ENCODE measurements at regions not wholly inside any gene's neighbourhood (a gene's known extent, or its start where the extent isn't known, plus 50 kb on each side); places are given as distances from the start of the nearest gene placed in this dataset.

DNA sequence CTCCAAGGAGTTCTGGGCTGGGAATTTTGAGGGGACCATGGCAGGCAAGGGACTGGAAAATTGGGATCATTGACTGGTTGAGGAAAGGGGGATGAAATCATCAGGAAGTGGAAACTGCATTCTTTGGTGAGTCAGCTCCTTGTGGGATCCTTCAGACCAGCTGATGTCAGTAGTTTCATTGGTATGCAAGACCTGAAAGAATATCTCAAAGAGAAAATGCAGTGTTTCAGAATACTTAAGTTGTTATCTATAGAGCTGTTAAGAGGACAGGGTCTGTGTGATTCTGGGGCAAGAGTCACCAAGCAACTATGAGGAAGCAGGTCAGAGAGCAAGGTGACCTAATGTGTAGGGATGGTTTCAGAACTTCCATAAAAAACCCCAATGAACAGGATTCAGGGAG is 595.9 kb upstream of the AUTS2 start:
- TF ChIP-seq, protein P1, sequence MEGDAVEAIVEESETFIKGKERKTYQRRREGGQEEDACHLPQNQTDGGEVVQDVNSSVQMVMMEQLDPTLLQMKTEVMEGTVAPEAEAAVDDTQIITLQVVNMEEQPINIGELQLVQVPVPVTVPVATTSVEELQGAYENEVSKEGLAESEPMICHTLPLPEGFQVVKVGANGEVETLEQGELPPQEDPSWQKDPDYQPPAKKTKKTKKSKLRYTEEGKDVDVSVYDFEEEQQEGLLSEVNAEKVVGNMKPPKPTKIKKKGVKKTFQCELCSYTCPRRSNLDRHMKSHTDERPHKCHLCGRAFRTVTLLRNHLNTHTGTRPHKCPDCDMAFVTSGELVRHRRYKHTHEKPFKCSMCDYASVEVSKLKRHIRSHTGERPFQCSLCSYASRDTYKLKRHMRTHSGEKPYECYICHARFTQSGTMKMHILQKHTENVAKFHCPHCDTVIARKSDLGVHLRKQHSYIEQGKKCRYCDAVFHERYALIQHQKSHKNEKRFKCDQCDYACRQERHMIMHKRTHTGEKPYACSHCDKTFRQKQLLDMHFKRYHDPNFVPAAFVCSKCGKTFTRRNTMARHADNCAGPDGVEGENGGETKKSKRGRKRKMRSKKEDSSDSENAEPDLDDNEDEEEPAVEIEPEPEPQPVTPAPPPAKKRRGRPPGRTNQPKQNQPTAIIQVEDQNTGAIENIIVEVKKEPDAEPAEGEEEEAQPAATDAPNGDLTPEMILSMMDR (IDR thresholded peaks at IDR 0.05; ENCODE audit: control insufficient read depth, extremely low read depth, insufficient read depth): no peak
- no peak for DNase-seq (ENCODE audit: low read depth)
- no peak overlapping the region for H3K4me3 ChIP-seq (ENCODE audit: low read depth, low read length)

DNA sequence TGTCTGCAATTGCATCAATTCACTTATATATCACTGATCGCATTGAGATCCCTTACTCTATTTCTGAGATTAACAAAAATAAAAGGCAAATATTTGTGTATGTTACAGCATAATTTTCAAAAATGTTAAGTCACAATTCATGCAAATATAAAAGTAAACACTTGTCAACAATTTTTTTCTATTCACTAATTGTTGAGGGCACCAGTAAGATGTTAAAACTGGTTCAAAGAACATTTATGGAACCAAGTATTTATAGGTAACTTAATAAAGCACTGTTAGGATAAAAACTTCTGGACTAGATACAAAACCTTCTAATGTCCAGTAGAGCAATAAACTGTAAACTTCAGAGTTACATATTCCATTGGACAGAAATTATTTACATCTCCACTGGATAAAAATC is 586.1 kb upstream of the AUTS2 start:
- H3K4me3 ChIP-seq (ENCODE audit: low read depth, low read length): no peak overlapping the region
- TF ChIP-seq, protein P1 (IDR thresholded peaks at IDR 0.05; ENCODE audit: control insufficient read depth, extremely low read depth, insufficient read depth): no peak
- no peak for DNase-seq (ENCODE audit: low read depth)

DNA sequence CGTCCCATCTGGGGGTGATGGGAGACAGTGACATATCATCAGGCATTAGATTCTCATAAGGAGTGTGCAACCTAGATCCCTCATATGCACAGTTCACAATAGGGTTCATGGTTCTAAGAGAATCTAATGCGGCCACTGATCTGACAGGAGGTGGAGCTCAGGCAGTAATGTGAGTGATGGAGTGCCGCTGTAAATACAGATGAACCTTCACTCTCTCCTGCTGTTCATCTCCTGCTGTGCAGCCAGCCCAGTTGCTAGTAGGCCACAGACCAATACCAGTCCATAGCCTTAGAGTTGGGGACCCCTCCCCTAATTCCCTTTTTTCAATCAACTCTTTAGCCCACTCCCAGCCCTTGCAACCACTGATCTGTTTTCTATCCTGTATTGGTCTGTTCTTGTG is 581.1 kb upstream of the AUTS2 start:
- DNase-seq (ENCODE audit: low read depth): no peak

DNA sequence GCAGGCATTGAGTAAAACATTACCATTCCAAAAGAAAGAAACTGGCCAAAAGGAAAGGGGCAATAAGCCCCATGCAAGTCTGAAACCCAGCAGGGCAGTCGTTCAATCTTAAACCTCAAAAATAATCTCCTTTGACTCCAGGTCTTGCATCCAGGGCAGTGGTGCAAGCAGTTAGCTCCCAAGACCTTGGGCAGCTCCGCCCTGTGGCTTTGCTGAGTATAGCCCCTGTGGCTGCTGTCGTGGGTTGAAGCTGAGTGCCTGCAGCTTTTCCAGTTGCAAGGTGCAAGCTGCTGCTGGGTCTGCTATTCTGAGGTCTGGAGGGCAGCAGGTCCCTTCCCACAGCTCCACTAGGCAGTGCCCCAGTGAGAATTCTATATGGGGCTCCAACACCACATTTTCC is 580.1 kb upstream of the AUTS2 start:
- H3K4me3 ChIP-seq (ENCODE audit: low read depth, low read length): no peak overlapping the region
- TF ChIP-seq, protein P1 (IDR thresholded peaks at IDR 0.05; ENCODE audit: control insufficient read depth, extremely low read depth, insufficient read depth): no peak
- DNase-seq (ENCODE audit: low read depth): no peak

More for the DNA sequence above, 581.1 kb upstream of the AUTS2 start:
- TF ChIP-seq, protein P1 (IDR thresholded peaks at IDR 0.05; ENCODE audit: control insufficient read depth, extremely low read depth, insufficient read depth): no peak
- H3K4me3 ChIP-seq (ENCODE audit: low read depth, low read length): no peak overlapping the region

DNA sequence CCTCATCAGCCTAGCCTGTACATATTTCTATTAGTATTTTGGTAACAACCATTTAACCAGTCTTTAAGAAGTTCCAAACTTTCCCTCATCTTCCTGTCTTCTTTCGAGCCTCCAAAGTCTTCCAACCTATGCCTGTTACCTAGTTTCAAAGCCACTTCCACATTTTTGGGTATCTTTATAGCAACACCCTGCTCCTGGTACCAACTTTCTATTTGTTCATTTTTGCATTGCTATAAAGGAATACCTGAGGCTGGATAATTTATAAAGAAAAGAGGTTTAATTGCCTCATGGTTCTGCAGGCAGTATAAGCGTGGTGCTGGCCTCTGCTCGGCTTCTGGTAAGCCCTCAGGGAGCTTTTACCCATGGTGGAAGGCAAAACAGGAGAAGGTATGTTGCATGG is 578.8 kb upstream of the AUTS2 start:
- DNase-seq (ENCODE audit: low read depth): no peak
- H3K4me3 ChIP-seq (ENCODE audit: low read depth, low read length): no peak overlapping the region
- TF ChIP-seq, protein P1 (IDR thresholded peaks at IDR 0.05; ENCODE audit: control insufficient read depth, extremely low read depth, insufficient read depth): no peak

DNA sequence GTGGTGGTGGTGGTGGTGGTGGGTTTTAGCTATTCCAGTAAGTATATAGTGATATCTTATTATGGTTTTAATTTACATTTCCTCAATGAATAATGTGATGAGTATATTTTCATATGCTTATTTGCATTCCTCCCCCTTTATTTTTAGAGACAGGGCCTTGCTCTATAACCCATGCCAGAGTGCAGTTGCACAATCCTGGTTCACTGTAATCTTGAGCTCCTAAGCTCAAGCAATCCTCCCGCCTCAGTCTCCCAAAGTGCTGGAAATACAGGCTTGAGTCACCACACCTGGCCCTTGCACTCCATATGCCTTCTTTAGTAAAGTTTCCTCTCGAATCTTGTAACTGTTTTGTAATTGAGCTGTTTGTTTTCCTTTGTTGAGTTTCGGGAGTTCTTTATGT is 577.7 kb upstream of the AUTS2 start:
- no peak overlapping the region for H3K4me3 ChIP-seq (ENCODE audit: low read depth, low read length)
- TF ChIP-seq, protein P1 (IDR thresholded peaks at IDR 0.05; ENCODE audit: control insufficient read depth, extremely low read depth, insufficient read depth): no peak
- no peak for DNase-seq (ENCODE audit: low read depth)

DNA sequence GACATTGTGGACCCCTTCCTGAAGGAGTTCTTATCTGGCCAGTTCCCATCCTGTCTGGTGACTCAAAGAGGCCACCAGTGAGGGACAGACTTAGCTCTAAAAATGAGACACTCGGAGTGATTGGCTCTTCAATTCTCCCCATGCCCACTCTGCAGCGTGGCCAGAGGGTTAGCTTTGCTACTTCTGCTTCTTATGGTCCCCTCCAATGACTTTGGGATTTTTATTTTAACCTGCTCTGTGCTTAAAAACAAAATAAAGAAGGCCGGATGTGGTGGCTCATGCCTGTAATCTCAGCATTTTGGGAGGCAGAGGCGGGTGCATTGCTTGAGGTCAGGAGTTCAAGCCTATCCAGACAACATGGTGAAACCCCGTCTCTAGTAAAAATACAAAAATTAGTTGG is 573.0 kb upstream of the AUTS2 start:
- H3K4me3 ChIP-seq (ENCODE audit: low read depth, low read length): no peak overlapping the region
- TF ChIP-seq, protein P1 (IDR thresholded peaks at IDR 0.05; ENCODE audit: control insufficient read depth, extremely low read depth, insufficient read depth): no peak
- DNase-seq (ENCODE audit: low read depth): no peak

Measured in LNCaP clone FGC (cell line).